Fibroblast of lung (primary cell): ENCODE measurements at regions not wholly inside any gene's neighbourhood (a gene's known extent, or its start where the extent isn't known, plus 50 kb on each side); places are given as distances from the start of the nearest gene placed in this dataset.

Experiments used
- CTCF ChIP-seq, 2 donors: IDR thresholded peaks in 1 of 2; conservative IDR thresholded peaks in 1 of 2; 1 replicate in 1 of 2; 2 replicates in 1 of 2; pipeline ENCODE4 v1.5.1; 2011 to 2012; ENCODE audit warnings: low read length in 2 of 2, control low read depth in 1 of 2, inconsistent platforms in 1 of 2, low read depth in 1 of 2, mild to moderate bottlenecking in 1 of 2
- EZH2 ChIP-seq: IDR thresholded peaks from 2 replicates; pipeline ENCODE4 v1.5.1; 2012; ENCODE audit warnings: low read length, control low read depth, mild to moderate bottlenecking; ENCODE audit errors: missing control alignments

- TF ChIP-seq CTCF (conservative IDR thresholded peaks at IDR 0.05 in 1 of 2, IDR thresholded peaks at IDR 0.05 in 1 of 2; ENCODE audit: low read depth in 1 of 2, low read length in 2 of 2): no peak
- no peak for TF ChIP-seq EZH2
Observed at GRCh38 chr10:58963723-58964124, 212.7 kb upstream of the PHYHIPL start.
